ENCODE measurements at regions not wholly inside any gene's neighbourhood (a gene's known extent, or its start where the extent isn't known, plus 50 kb on each side); places are given as distances from the start of the nearest gene placed in this dataset.

DNA sequence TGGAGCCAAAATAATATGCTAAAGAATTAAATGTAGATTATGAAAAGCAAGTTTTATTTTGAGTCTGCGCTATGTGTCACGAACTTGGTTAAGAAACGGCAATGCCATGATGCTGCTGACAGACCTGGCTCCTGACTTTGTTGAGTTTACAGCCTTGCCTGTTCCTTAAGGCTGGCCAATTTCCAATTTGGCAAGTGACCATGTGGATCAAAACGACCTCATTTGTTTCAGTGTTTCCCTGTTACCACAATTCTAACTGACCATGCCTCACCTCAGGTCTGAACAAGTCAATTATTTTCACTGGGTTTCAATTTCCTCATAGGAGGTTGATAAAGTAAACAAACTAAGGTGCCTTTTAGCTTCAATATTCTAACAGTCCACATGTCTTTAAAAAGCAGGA is 461.4 kb downstream of the ZNF608 start:
- ChIA-PET CTCF (ENCODE audit: unreplicated experiment) (no interaction called here), POLR2A (interaction anchor here (1.2 kb wide), 1 partner anchor 18 kb away, joined by 3 read pairs; no protein-coding TSS in a partner anchor)
- no peak for DNase-seq (ENCODE audit: low spot score)
- no peak overlapping the region for H3K27ac ChIP-seq (ENCODE audit: low read depth, low read length, poor library complexity, severe bottlenecking)
- intact Hi-C loops (cut with micrococcal nuclease; ENCODE audit: unreplicated experiment), result no loop called here
- no peak overlapping the region for H3K4me3 ChIP-seq (ENCODE audit: low read depth, low read length, poor library complexity, severe bottlenecking)
- H4K20me1 ChIP-seq (ENCODE audit: insufficient read depth, low read length), result no peaks in the 10 kb centered on the region
- no peaks in the 10 kb centered on the region for H3K4me1 ChIP-seq (ENCODE audit: insufficient read depth, low read length, poor library complexity, severe bottlenecking)
- no peak overlapping the region for H2AFZ ChIP-seq (ENCODE audit: low read length)
- no peaks in the 10 kb centered on the region for H3K9me3 ChIP-seq (ENCODE audit: low read length)
- no peaks in the 10 kb centered on the region for H3K79me2 ChIP-seq (ENCODE audit: insufficient read depth, low read depth, low read length)
- no peak overlapping the region for H3K4me2 ChIP-seq (ENCODE audit: low read length)
- no TSS peak for BruUV-seq (replicated peaks)
- H3K9me2 ChIP-seq (ENCODE audit: insufficient read depth, low read length), result no peaks in the 10 kb centered on the region
- TF ChIP-seq, protein P1, sequence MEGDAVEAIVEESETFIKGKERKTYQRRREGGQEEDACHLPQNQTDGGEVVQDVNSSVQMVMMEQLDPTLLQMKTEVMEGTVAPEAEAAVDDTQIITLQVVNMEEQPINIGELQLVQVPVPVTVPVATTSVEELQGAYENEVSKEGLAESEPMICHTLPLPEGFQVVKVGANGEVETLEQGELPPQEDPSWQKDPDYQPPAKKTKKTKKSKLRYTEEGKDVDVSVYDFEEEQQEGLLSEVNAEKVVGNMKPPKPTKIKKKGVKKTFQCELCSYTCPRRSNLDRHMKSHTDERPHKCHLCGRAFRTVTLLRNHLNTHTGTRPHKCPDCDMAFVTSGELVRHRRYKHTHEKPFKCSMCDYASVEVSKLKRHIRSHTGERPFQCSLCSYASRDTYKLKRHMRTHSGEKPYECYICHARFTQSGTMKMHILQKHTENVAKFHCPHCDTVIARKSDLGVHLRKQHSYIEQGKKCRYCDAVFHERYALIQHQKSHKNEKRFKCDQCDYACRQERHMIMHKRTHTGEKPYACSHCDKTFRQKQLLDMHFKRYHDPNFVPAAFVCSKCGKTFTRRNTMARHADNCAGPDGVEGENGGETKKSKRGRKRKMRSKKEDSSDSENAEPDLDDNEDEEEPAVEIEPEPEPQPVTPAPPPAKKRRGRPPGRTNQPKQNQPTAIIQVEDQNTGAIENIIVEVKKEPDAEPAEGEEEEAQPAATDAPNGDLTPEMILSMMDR (conservative IDR thresholded peaks at IDR 0.05; ENCODE audit: low read length), result no peak
- TF ChIP-seq EZH2phosphoT487 (IDR thresholded peaks at IDR 0.05; ENCODE audit: borderline replicate concordance, low read depth, low read length), result no peak
- no peaks in the 10 kb centered on the region for H3K36me3 ChIP-seq (ENCODE audit: insufficient read depth, low read length)

DNA sequence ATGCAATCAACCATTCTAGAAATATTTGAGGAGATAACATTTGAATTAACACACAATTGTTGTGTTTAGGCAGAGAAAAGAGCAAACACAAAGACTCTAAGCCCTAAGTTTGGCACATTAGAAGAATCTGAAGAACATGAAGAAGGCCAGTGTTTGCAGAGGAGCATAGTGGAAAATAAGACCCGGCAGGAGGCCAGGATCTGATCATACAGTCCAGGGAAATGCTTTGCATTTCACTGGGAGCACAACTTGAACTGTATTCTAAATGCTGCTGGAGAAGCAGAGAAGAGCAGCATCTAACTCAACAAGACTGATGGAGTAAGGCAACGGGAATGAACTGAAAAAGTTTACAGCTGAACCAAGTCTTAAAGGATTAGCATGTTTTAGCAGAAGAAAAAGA is 463.4 kb downstream of the ZNF608 start:
- Histone ChIP-seq H3K9me2 (ENCODE audit: insufficient read depth, low read length) (no peaks in the 10 kb centered on the region), H3K4me1 (ENCODE audit: insufficient read depth, low read length, poor library complexity, severe bottlenecking) (no peaks in the 10 kb centered on the region), H2AFZ (ENCODE audit: low read length) (no peak overlapping the region), H3K4me2 (ENCODE audit: low read length) (no peak overlapping the region), H3K27ac (ENCODE audit: low read depth, low read length, poor library complexity, severe bottlenecking) (no peak overlapping the region), H3K9me3 (ENCODE audit: low read length) (no peaks in the 10 kb centered on the region), H3K4me3 (ENCODE audit: low read depth, low read length, poor library complexity, severe bottlenecking) (no peak overlapping the region), H3K79me2 (ENCODE audit: insufficient read depth, low read depth, low read length) (no peaks in the 10 kb centered on the region), H3K36me3 (ENCODE audit: insufficient read depth, low read length) (no peaks in the 10 kb centered on the region), H4K20me1 (ENCODE audit: insufficient read depth, low read length) (no peaks in the 10 kb centered on the region)
- DNase-seq (ENCODE audit: low spot score), result no peak
- POLR2A ChIA-PET, result no interaction called here
- BruUV-seq (replicated peaks), result no TSS peak
- CTCF ChIA-PET (ENCODE audit: unreplicated experiment), result no interaction called here
- TF ChIP-seq EZH2phosphoT487 (IDR thresholded peaks at IDR 0.05; ENCODE audit: borderline replicate concordance, low read depth, low read length), result no peak
- TF ChIP-seq, protein P1 (conservative IDR thresholded peaks at IDR 0.05; ENCODE audit: low read length), result no peak
- intact Hi-C loops (cut with micrococcal nuclease; ENCODE audit: unreplicated experiment), result no loop called here

DNA sequence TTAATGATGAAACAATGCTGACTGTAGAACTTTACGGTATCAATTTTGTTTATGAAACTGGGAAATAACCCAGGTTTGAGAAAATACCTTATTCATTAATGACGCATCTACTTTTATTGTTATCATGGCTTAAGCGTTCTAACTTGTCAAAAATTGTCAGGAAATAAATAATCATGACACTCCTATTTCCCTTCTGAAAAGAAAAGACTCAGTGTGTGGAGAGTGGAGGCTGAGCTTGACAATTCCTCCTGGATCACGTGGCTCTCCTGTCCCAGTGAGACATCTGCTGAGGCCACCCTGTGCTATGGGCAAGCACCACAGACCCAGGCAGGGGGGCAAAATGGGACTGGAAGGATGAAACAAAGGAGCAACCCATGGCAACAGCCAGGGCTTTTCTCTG is 466.4 kb downstream of the ZNF608 start:
- CTCF ChIA-PET (ENCODE audit: unreplicated experiment), result no interaction called here
- no TSS peak for BruUV-seq (replicated peaks)
- intact Hi-C loops (cut with micrococcal nuclease; ENCODE audit: unreplicated experiment), result no loop called here
- Histone ChIP-seq H3K36me3 (ENCODE audit: insufficient read depth, low read length) (no peaks in the 10 kb centered on the region), H3K4me1 (ENCODE audit: insufficient read depth, low read length, poor library complexity, severe bottlenecking) (no peaks in the 10 kb centered on the region), H3K9me2 (ENCODE audit: insufficient read depth, low read length) (no peaks in the 10 kb centered on the region), H4K20me1 (ENCODE audit: insufficient read depth, low read length) (no peaks in the 10 kb centered on the region), H3K9me3 (ENCODE audit: low read length) (no peaks in the 10 kb centered on the region), H3K4me2 (ENCODE audit: low read length) (no peak overlapping the region), H3K27ac (ENCODE audit: low read depth, low read length, poor library complexity, severe bottlenecking) (no peak overlapping the region), H3K79me2 (ENCODE audit: insufficient read depth, low read depth, low read length) (no peaks in the 10 kb centered on the region), H3K4me3 (ENCODE audit: low read depth, low read length, poor library complexity, severe bottlenecking) (no peak overlapping the region), H2AFZ (ENCODE audit: low read length) (no peak overlapping the region)
- TF ChIP-seq, protein P1 (conservative IDR thresholded peaks at IDR 0.05; ENCODE audit: low read length), result no peak
- TF ChIP-seq EZH2phosphoT487 (IDR thresholded peaks at IDR 0.05; ENCODE audit: borderline replicate concordance, low read depth, low read length), result no peak
- POLR2A ChIA-PET, result interaction anchor here (0.6 to 0.7 kb wide), 3 partner anchors 39 to 675 kb away, joined by 3 read pairs; no protein-coding TSS in a partner anchor
- no peak for DNase-seq (ENCODE audit: low spot score)
